NCI-H2227 (cell line): ENCODE measurements at regions not wholly inside any gene's neighbourhood (a gene's known extent, or its start where the extent isn't known, plus 50 kb on each side); places are given as distances from the start of the nearest gene placed in this dataset.
"Not testable (repeated sequence)": the region's sequence is repeated elsewhere in the genome, so short reads cannot be mapped to it uniquely, and the experiment has no call there.

ENCODE experiments used
- DNase-seq: peaks from one replicate; lab custom pipeline; 2025; ENCODE audit not compliant: unreplicated experiment; lab: John Stamatoyannopoulos, UW

GRCh38 chr4:62549601-62550000, 1349.5 kb downstream of the ADGRL3 start:
- no peak for DNase-seq

- no peak for DNase-seq
These were observed 1348.6 kb downstream of the ADGRL3 start for GRCh38 chr4:62548765-62549164.

GRCh38 chr4:62548108-62548524, 1348.0 kb downstream of the ADGRL3 start:
- no peak for DNase-seq

GRCh38 chr4:62544428-62544827, 1344.3 kb downstream of the ADGRL3 start:
- DNase-seq, result no peak

DNA sequence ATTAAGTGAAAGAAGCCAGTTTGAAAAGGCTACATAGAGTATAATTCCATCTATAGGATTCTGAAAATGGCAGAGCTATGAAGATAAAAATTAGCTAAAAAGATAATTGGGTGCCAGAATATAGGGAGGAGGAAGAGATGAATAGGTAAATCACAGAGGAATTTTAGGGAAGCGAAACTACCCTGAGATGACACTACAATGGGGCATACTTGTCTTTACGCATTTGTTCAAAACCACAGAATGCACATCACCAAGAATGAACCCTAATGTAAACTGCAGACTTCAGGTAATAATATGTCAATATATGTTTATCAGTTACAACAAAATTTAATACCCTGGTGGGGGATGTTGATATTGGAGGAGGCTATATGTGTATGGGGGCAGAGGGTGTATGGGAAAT, 1342.9 kb downstream of the ADGRL3 start:
- DNase-seq, result no peak

DNA sequence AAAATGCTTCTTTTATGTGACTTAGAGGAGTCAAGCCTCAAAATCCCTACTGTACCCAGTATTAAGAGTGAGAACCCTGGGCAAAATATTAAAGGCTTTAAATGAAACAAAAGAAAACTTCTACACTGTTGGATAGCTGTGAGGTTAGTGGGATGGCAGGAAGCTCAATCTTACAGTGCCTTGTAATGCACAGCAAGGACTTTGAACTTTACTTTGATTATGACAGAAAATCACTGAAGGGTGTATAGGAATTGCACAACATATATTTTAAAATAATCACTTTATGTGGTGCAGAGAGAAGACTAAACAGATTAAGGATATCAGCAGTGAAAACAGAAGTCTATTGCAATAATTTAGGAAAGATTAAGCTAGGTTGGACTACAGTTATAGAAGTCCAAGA, 1333.4 kb downstream of the ADGRL3 start:
- DNase-seq, result no peak

DNA sequence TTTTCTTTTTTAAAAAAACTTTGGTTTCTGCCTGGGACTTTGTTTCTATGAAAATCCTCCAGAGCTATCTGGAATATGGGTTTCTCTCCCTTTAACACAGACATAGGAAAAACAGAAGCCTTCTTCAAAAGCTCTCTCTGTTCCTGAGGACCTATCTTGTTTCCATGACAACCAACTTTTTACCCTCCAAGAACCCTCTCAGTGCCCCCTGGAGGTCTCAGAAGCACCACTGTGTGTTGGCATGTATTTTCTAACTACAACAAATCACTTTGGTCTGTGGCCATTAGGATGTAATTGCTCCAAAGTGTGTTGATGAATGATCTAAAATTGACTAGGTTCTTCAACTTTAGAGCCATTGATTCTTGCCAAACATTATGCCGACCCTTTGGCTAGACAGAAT, 1331.6 kb downstream of the ADGRL3 start:
- no peak for DNase-seq

GRCh38 chr4:62531264-62531663, 1331.1 kb downstream of the ADGRL3 start:
- DNase-seq, result no peak

DNA sequence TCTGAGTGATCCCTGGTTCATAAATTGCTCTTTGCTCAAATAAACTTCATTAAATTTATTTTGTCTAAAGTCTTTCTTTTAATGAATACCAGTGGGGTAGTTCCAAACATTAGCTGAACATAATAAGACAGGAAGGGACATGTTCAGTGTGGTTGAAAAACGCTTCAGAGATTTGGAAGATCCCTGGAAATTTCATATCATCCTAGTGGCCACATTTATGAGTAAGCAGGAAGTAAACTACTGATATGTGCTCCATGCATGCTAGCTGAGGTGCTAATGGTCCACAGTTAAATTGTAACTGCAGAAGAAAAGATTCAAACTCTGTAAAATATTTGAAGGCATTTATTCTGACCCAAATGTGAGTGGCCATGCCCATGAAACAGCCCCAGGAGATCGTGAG, 1328.7 kb downstream of the ADGRL3 start:
- no peak for DNase-seq

DNA sequence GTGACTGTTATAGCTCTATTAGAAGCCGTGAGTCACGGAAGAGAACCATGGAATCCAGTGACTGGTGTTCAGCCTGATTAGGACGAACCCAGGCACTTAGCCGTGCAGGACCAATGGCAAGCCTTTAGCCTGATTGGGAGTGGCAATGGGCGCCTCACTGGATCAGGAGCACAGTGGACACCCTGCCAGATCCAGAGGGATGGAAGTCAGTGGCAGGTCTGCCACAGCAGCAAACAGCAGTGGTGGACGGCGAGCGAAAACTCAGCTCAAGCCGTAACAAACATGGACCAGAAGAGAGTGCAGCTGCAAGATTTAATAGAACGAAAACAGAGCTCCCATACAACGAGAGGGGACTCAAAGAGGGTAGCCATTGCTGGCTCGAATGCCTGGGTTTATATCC, 1326.5 kb downstream of the ADGRL3 start:
- no peak for DNase-seq

DNA sequence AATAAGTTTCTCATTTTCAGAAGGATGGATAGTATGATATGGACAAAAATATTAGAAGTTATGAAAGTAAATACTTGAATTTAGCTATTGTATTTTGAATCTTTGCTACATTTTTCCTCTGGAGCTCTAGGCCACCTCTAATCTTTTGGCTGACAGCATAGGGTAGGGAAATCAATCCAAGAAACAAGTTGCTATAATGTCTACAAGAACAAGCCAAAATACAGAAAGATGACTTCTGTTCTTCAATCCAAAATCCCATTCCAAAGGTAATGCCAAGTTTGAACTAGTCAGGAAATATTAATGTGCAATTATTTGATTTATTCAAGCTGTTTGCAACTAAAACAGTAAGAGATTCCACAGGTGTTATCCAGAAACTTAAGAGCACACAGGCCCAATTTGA, 1323.1 kb downstream of the ADGRL3 start:
- no peak for DNase-seq

DNA sequence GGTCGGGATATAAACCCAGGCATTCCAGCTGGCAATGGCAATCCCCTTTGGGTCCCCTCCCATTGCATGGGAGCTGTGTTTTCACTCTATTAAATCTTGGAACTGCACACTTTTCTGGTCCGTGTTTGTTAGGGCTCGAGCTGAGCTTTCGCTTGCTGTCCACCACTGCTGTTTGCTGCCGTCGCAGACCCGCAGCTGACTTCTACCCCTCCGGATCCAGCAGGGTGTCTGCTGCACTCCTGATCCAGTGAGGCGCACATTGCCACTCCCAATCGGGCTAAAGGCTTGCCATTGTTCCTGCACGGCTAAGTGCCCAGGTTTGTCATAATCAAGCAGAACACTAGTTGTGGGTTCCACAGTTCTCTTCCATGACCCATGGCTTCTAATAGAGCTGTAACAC, 1322.1 kb downstream of the ADGRL3 start:
- no peak for DNase-seq

DNA sequence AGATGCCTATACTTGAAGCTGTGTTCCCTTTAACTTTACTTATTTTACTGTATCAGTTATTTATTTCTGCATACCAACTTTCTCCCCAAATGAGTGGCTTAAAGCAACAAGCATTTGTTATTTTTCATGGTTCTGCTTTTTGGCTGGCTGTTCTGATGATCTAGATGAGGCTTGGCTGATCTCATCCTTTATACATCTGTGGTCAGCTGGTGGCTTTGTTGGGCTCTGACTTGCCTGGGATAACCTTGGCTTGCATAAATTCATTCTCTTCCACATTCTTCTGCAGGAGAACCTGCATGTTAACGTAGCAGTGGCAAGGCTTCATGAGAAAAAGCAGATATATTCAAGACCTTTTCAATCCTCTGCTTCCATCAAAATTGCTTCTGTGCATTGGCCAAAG, 1317.6 kb downstream of the ADGRL3 start:
- DNase-seq, result no peak

DNA sequence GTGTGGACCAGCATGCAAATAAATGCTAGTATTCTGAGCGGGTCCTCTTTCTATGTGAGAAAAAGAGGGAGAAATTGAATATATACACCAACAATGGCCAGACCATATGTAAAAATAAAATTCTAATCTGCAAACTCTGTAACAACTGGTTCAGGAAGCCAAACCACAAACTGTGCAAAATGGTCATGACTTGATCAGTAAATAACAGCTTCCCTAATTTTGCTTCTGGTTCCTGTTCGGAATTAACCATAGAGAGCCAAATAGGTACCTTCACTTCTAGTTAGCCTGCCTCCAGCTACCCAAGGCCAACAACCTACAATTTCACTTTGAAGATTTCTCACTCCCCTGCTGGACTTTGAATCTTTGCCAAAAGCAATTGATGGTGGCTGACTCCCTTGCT, 1313.2 kb downstream of the ADGRL3 start:
- DNase-seq, result no peak

- no peak for DNase-seq
These were observed 1312.1 kb downstream of the ADGRL3 start for GRCh38 chr4:62512271-62512670.

GRCh38 chr4:62510228-62510627, 1310.1 kb downstream of the ADGRL3 start:
- DNase-seq, result no peak

DNA sequence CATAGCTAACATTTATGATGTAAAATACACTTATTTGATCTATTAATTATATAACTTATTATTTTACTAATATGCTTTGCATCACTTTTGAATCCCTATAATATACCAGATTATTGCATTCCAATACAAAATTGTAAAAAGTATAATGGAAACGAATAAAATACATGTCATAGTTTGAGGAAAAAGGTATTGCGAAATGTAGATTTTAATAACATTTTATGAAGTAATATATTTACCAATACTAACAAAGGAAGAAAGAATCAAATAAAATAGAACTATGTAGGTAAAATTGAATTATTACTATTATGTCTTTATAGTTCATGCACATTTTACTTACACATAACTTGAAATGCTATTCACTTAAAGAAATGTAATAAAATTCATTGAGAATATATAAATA, 1300.2 kb downstream of the ADGRL3 start:
- DNase-seq, result no peak

DNA sequence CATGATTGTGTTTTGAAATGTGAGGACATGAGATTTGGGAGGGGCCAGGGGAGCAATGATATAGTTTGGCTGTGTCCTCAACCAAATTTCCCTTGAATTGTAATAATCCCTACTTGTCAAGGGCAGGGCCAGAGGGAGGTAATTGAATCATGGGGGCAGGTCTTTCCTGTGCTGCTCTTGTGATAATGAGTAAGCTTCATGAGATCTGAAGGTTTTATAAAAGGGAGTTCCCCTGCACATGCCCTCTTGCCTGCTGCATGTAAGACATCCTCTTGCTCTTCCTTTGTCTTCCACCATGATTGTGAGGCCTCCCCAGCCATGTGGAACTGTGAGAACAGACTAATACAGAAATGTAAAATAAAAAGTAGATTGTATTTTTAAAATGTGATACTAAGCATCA, 1294.9 kb downstream of the ADGRL3 start:
- DNase-seq, result no peak

DNA sequence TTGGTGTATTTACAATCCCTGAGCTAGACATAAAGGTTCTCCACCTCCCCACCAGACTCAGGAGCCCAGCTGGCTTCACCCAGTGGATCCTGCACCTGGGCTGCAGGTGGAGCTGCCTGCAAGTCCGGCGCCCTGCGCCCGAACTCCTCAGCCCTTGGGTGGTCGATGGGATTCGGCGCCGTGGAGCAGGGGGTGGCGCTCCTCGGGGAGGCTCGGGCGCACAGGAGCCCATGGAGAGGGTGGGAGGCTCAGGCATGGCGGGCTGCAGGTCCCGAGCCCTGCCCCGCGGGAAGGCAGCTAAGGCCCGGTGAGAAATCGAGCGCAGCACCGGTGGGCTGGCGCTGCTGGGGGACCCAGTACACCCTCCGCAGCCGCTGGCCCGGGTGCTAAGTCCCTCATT, 1291.6 kb downstream of the ADGRL3 start:
- not testable (repeated sequence) for DNase-seq

DNA sequence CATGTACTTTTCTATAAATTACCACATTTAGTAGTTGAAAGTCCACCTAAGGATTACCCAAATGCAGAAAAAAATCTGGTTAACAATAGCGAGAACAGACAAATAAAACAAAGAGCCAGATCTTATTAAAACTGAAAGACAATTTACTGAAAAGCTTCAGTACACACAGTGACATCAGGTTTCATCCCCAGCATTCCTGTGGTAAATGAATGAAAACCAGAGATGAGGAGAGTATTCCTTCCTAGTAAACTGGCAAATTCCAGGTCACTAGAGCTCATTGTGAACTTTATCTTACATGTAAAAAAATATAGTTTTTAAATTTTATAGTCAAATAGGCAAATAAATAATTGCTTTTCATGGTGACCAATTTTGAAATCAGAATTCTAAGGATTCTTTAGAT, 1290.5 kb downstream of the ADGRL3 start:
- DNase-seq, result no peak

DNA sequence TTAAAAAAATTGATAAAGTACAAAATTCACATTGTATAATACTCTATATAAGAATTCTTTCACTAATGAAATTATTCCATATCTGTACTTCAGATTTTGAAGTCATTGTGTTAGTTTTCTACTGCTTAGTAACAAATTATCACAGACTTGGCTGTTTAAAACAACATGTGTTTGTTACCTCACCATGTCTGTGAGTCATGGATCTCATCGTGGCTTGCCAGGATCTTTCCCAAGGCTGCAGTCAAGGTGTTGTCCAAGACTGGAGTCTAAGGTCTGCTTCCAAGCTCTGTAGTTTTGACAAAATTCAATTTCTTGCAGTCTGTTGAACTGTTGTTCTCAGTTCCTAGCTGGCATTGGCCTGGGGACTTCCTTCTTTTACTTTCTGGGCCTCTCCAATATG, 1286.9 kb downstream of the ADGRL3 start:
- DNase-seq, result no peak

DNA sequence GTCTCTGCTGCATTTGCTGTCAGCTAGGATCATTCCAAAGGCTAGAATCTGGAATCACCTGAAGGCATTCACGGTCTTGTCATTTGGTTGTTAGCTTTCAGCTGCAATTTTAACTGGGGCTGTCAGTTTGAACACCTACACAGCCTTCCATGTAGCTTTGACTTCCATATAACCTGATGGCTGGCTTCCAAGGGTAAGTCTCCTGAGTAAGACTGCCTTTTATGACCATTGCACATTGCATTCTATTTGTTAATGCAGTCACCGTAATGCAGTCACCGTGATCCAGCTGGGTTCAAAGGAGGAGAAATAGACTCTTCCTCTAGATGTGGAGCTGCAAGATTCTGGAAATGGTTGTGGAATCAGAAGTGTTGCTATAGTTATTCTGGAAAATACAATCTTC, 1284.2 kb downstream of the ADGRL3 start:
- DNase-seq, result no peak

DNA sequence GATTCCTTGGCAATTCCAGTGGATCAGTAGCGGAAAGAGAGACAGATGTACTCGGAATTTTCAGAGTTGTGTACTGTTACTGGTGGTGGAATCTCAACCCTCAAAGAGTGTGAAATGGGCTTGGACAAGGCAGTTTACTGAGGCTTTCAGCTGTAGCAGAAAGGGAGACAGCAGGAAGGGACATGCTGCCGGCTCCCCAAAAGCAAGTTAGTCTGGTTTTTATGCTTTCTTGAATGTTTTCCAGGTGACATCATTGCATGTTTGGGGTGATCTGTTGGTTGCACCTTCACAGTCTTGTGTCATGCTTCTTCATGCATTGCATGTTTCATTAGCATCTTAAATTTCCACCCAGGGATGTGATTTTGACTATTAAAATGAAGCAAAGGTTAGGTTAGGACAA, 1282.2 kb downstream of the ADGRL3 start:
- no peak for DNase-seq

DNA sequence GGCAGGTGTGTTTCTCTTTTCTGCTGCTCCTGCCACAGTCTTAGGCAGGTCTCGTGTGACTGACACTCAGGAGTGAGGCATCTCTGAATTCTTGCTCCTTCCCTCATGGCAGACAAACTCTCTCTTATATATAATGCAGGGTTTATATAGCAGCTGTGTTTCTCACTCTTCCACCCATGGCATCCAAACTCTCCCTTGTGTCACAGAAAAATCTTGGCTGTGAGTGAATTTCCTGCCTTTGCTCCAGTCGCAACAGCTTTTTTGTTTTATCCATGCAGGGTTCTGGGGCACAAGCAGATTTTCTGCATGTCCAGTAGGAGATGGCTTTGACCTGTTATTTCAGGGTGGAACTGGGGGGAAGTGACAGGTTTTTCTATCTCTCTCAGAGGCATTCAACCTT, 1275.5 kb downstream of the ADGRL3 start:
- no peak for DNase-seq
